ENCODE measurements at regions not wholly inside any gene's neighbourhood (a gene's known extent, or its start where the extent isn't known, plus 50 kb on each side); places are given as distances from the start of the nearest gene placed in this dataset.

DNA sequence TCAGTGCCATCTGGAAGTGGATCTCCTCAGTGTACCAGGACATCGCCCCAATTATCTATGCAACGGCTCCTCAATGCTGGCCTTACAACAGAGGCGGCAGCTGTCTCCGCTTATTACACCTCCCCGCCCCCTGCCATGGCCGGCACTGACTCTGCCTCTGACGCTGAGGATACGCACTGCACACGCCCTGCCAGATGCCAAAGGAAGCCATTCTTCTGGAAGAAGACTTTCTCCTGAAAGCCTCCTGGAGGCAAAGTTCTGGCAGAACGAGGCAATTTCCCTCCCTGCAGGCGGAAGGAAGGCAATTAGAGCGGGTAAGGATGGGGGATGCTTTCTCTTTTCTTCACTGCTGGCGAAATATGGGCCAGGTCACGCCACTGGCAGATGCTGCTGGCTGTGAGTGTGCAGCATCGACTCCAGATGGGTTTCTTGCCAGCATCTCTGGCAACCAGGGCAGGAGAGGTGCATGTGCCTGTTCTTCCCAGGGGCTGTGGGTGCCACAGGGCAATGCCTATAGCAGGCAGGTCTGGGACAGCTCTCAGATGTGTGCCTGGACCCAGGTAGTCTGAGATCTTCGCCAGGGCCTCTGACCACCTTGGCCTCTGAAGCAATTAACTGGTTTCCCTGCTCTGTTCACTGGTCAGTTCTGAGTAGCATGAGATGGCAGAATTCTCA lies 62.2 kb upstream of the MRPS22 start:
- Histone ChIP-seq H4K91ac (ENCODE audit: insufficient read length, low read depth, low read length) (no peak overlapping the region), H3K23me2 (ENCODE audit: insufficient read length, low read depth, low read length, poor library complexity, severe bottlenecking) (no peaks in the 10 kb centered on the region), H4K20me1 (ENCODE audit: control insufficient read depth, insufficient read depth, insufficient read length) (no peaks in the 10 kb centered on the region), H3K4ac (ENCODE audit: low read depth, low read length) (no peak overlapping the region), H3K18ac (ENCODE audit: insufficient read length, low read depth, low read length) (no peak overlapping the region), H3K27me3 (ENCODE audit: insufficient read depth, low read length) (no peaks in the 10 kb centered on the region), H3K56ac (ENCODE audit: insufficient read length, low read depth, low read length) (no peak overlapping the region), H2BK20ac (ENCODE audit: low read depth, low read length, poor library complexity, severe bottlenecking) (no peak overlapping the region), H4K8ac (replicated peaks; ENCODE audit: insufficient read length, low read depth, low read length) (no peak overlapping the region), H2BK12ac (ENCODE audit: insufficient read length, low read depth, low read length) (no peak overlapping the region), H3K9ac (ENCODE audit: extremely low read depth, insufficient read length, low read length) (no peak overlapping the region), H2AFZ (ENCODE audit: low read length) (no peak overlapping the region), H3K4me2 (ENCODE audit: insufficient read depth, insufficient read length, low read length) (no peak overlapping the region), H3K23ac (ENCODE audit: insufficient read length, low read depth, low read length) (no peak overlapping the region), H2BK15ac (ENCODE audit: low read depth, low read length) (no peak overlapping the region), H2AK5ac (ENCODE audit: insufficient read length, low read length) (no peak overlapping the region), H3K79me1 (ENCODE audit: insufficient read depth, low read depth, low read length, poor library complexity, severe bottlenecking) (no peaks in the 10 kb centered on the region), H3K27ac (ENCODE audit: insufficient read length, low read depth, low read length) (no peak overlapping the region), H3T11ph (ENCODE audit: low read length) (no peak overlapping the region), H2BK120ac (ENCODE audit: low read depth, low read length, poor library complexity, severe bottlenecking) (no peak overlapping the region), H3K9me3 (ENCODE audit: control insufficient read depth, low read depth, low read length) (no peaks in the 10 kb centered on the region), H3K79me2 (ENCODE audit: insufficient read depth, low read length) (no peaks in the 10 kb centered on the region), H2BK5ac (ENCODE audit: insufficient read length, low read length) (no peak overlapping the region), H3K4me1 (ENCODE audit: insufficient read depth, low read length) (no peaks in the 10 kb centered on the region), H3K14ac (ENCODE audit: insufficient read depth, low read length) (no peak overlapping the region; the same call in 1 of the 2 replicates), H4K5ac (ENCODE audit: insufficient read length, low read depth, low read length) (no peak overlapping the region)
- H3K27me3 Mint-ChIP-seq (ENCODE audit: low read depth): peaks cover 16% of the 10 kb centered on the region
- H3K27ac Mint-ChIP-seq: no peak overlapping the region
- TF ChIP-seq, protein P1, sequence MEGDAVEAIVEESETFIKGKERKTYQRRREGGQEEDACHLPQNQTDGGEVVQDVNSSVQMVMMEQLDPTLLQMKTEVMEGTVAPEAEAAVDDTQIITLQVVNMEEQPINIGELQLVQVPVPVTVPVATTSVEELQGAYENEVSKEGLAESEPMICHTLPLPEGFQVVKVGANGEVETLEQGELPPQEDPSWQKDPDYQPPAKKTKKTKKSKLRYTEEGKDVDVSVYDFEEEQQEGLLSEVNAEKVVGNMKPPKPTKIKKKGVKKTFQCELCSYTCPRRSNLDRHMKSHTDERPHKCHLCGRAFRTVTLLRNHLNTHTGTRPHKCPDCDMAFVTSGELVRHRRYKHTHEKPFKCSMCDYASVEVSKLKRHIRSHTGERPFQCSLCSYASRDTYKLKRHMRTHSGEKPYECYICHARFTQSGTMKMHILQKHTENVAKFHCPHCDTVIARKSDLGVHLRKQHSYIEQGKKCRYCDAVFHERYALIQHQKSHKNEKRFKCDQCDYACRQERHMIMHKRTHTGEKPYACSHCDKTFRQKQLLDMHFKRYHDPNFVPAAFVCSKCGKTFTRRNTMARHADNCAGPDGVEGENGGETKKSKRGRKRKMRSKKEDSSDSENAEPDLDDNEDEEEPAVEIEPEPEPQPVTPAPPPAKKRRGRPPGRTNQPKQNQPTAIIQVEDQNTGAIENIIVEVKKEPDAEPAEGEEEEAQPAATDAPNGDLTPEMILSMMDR (conservative IDR thresholded peaks at IDR 0.05): no peak
- peaks cover 0 to 2% of the 10 kb centered on the region in 2 experiments; a peak in 2 of 5 replicates for H3K9me3 Mint-ChIP-seq
- DNase-seq: no peak
- no CpG with 5 or more reads among the region's 16 CpGs for WGBS (ENCODE audit: extremely low coverage, insufficient read length, low lambda C conversion rate)
- H3K4me1 Mint-ChIP-seq: no peaks in the 10 kb centered on the region
- no peaks in the 10 kb centered on the region for H3K36me3 Mint-ChIP-seq (ENCODE audit: insufficient read depth in 1 of 3, low read depth in 3 of 3)
- no peak overlapping the region for H3K4me3 Mint-ChIP-seq
